ENCODE measurements at regions not wholly inside any gene's neighbourhood (a gene's known extent, or its start where the extent isn't known, plus 50 kb on each side); places are given as distances from the start of the nearest gene placed in this dataset.

GRCh38 chrX:57848857-57849256, 61.4 kb downstream of the ZXDA start:
- no peak overlapping the region for H3K4me3 ChIP-seq (ENCODE audit: low read depth in 1 of 3, low read length in 3 of 3)
- H3K4me1 ChIP-seq (ENCODE audit: control insufficient read depth in 3 of 3, insufficient read depth in 2 of 3, low read depth in 1 of 3, low read length in 2 of 3) = no peaks in the 10 kb centered on the region
- H3K27ac ChIP-seq (ENCODE audit: low read depth in 1 of 3, low read length in 2 of 3) = no peak overlapping the region
- DNase-seq (no peak), FAIRE-seq (no peak)
- 63 to 78% (median 74%) methylated on average over 4 of the region's 4 CpGs for WGBS, 3 donors
- H3K27me3 ChIP-seq (ENCODE audit: control insufficient read depth in 3 of 3, insufficient read depth in 3 of 3, low read length in 3 of 3) = no peaks in the 10 kb centered on the region
- H3K36me3 ChIP-seq (ENCODE audit: control insufficient read depth in 3 of 3, insufficient read depth in 2 of 3, low read depth in 1 of 3, low read length in 3 of 3) = no peaks in the 10 kb centered on the region
- peaks cover 0 to 17% of the 10 kb centered on the region in 2 donors for H3K9me3 ChIP-seq (ENCODE audit: control insufficient read depth in 2 of 2, insufficient read depth in 1 of 2, low read depth in 1 of 2, low read length in 1 of 2)

DNA sequence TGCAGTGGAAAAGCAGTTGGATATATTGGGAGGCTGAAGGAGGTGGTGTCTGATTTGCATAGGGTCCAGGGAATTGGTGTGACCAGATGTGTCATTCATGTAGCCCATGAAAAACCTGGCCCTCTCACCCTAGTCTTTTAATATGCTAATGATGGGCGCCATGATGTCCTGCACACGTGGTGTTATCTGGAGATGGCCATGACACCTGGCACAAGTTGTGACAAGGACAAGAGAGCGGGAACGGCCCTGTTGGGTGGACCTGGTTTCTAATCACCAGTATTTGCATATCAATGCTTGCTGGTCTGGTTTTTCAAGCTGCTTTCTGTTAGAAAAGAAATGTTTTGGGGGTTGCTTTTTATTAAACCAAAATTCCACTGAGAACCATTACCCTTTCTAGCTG, 87.4 kb downstream of the ZXDA start:
- no peaks in the 10 kb centered on the region for H3K9me3 ChIP-seq (ENCODE audit: control insufficient read depth in 2 of 2, insufficient read depth in 1 of 2, low read depth in 1 of 2, low read length in 1 of 2)
- H3K4me3 ChIP-seq (ENCODE audit: low read depth in 1 of 3, low read length in 3 of 3) = no peak overlapping the region
- H3K4me1 ChIP-seq (ENCODE audit: control insufficient read depth in 3 of 3, insufficient read depth in 2 of 3, low read depth in 1 of 3, low read length in 2 of 3) = no peaks in the 10 kb centered on the region
- DNase-seq (no peak), FAIRE-seq (no peak)
- WGBS, 3 donors = 22 to 53% (median 31%) methylated on average over 4 of the region's 4 CpGs
- no peaks in the 10 kb centered on the region for H3K27me3 ChIP-seq (ENCODE audit: control insufficient read depth in 3 of 3, insufficient read depth in 3 of 3, low read length in 3 of 3)
- no peak overlapping the region for H3K27ac ChIP-seq (ENCODE audit: low read depth in 1 of 3, low read length in 2 of 3)
- H3K36me3 ChIP-seq (ENCODE audit: control insufficient read depth in 3 of 3, insufficient read depth in 2 of 3, low read depth in 1 of 3, low read length in 3 of 3) = no peaks in the 10 kb centered on the region

DNA sequence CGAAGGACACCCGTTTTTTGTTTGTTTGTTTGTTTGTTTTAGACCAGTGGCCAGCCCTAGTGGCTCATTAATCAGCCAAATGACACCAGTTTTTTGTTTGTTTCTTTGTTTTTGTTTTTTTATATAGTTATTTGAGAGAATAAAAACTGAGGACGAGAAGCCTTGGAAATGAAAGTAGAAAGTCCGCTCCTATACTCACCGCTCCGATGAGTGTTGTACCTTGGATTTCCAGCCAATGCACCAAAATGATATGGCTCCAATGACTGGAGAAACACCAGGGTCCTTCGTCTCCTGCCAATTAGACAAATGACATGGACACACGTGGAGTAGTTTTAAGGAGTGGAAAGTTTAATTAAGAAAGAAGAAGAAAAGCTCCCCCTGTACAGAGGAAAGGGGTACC, 87.9 kb downstream of the ZXDA start:
- 44 to 64% (median 52%) methylated on average over 8 of the region's 8 CpGs for WGBS, 3 donors
- no peaks in the 10 kb centered on the region for H3K9me3 ChIP-seq (ENCODE audit: control insufficient read depth in 2 of 2, insufficient read depth in 1 of 2, low read depth in 1 of 2, low read length in 1 of 2)
- no peaks in the 10 kb centered on the region for H3K36me3 ChIP-seq (ENCODE audit: control insufficient read depth in 3 of 3, insufficient read depth in 2 of 3, low read depth in 1 of 3, low read length in 3 of 3)
- H3K27ac ChIP-seq (ENCODE audit: low read depth in 1 of 3, low read length in 2 of 3) = no peak overlapping the region
- no peaks in the 10 kb centered on the region for H3K27me3 ChIP-seq (ENCODE audit: control insufficient read depth in 3 of 3, insufficient read depth in 3 of 3, low read length in 3 of 3)
- no peaks in the 10 kb centered on the region for H3K4me1 ChIP-seq (ENCODE audit: control insufficient read depth in 3 of 3, insufficient read depth in 2 of 3, low read depth in 1 of 3, low read length in 2 of 3)
- FAIRE-seq (no peak), DNase-seq (no peak)
- no peak overlapping the region for H3K4me3 ChIP-seq (ENCODE audit: low read depth in 1 of 3, low read length in 3 of 3)

- Histone ChIP-seq H3K27me3 (ENCODE audit: control insufficient read depth in 3 of 3, insufficient read depth in 3 of 3, low read length in 3 of 3) (no peaks in the 10 kb centered on the region), H3K27ac (ENCODE audit: low read depth in 1 of 3, low read length in 2 of 3) (no peak overlapping the region), H3K36me3 (ENCODE audit: control insufficient read depth in 3 of 3, insufficient read depth in 2 of 3, low read depth in 1 of 3, low read length in 3 of 3) (no peaks in the 10 kb centered on the region), H3K4me1 (ENCODE audit: control insufficient read depth in 3 of 3, insufficient read depth in 2 of 3, low read depth in 1 of 3, low read length in 2 of 3) (no peaks in the 10 kb centered on the region), H3K9me3 (ENCODE audit: control insufficient read depth in 2 of 2, insufficient read depth in 1 of 2, low read depth in 1 of 2, low read length in 1 of 2) (no peaks in the 10 kb centered on the region), H3K4me3 (ENCODE audit: low read depth in 1 of 3, low read length in 3 of 3) (no peak overlapping the region)
- DNase-seq (peak; percentile 35 to 38), FAIRE-seq (no peak)
- 19 to 23% (median 20%) methylated on average over 8 of the region's 8 CpGs for WGBS, 3 donors
These were observed 88.4 kb downstream of the ZXDA start for GRCh38 chrX:57821703-57822387.

DNA sequence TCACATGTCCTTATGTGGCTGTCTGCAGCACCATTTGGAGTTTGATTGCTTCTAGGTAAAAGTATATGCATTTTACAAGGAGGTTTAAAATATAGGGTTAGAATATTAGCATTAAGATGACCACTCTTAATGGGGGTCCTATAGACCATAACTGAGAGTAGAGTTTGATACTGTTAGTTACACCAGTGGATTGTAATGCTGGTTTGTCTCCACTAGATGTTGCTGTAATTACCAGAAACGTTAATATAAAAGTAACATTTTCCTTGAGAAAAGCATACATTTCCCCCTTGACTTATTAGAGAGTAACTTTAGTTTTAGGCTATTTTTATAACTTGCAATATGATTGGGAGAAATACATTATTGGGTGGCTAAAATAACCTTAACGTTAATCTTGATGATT, 93.0 kb downstream of the ZXDA start:
- Histone ChIP-seq H3K27me3 (ENCODE audit: control insufficient read depth in 3 of 3, insufficient read depth in 3 of 3, low read length in 3 of 3) (no peaks in the 10 kb centered on the region), H3K4me1 (ENCODE audit: control insufficient read depth in 3 of 3, insufficient read depth in 2 of 3, low read depth in 1 of 3, low read length in 2 of 3) (no peaks in the 10 kb centered on the region), H3K36me3 (ENCODE audit: control insufficient read depth in 3 of 3, insufficient read depth in 2 of 3, low read depth in 1 of 3, low read length in 3 of 3) (no peaks in the 10 kb centered on the region), H3K4me3 (ENCODE audit: low read depth in 1 of 3, low read length in 3 of 3) (no peak overlapping the region), H3K9me3 (ENCODE audit: control insufficient read depth in 2 of 2, insufficient read depth in 1 of 2, low read depth in 1 of 2, low read length in 1 of 2) (peaks cover 0 to 2% of the 10 kb centered on the region in 2 donors), H3K27ac (ENCODE audit: low read depth in 1 of 3, low read length in 2 of 3) (no peak overlapping the region)
- DNase-seq (no peak), FAIRE-seq (no peak)
- WGBS, 3 donors = 2 to 25% (median 5%) methylated on average over 2 of the region's 2 CpGs

DNA sequence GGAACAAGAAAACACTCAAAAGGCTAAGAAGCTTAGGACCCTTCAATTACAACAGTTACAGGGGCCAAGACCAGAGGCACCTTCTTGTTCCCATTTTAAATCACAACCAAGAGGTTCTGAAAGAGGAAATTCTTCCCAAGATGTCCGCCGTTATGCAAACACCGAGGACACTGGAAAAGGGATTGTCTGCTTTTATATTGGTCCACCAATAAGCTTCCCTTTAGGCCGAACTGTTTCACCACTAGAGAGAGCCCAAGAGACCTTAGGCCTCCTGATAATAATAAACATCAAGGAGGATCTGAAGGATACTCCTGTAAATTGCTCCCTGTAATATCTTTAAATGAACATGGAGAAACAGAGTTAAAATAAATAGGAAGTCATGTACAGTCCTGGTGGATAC, 92.6 kb upstream of the NLRP2B start:
- FAIRE-seq (no peak), DNase-seq (no peak)
- Histone ChIP-seq H3K27ac (ENCODE audit: low read depth in 1 of 3, low read length in 2 of 3) (no peak overlapping the region), H3K9me3 (ENCODE audit: control insufficient read depth in 2 of 2, insufficient read depth in 1 of 2, low read depth in 1 of 2, low read length in 1 of 2) (no peaks in the 10 kb centered on the region), H3K27me3 (ENCODE audit: control insufficient read depth in 3 of 3, insufficient read depth in 3 of 3, low read length in 3 of 3) (no peaks in the 10 kb centered on the region), H3K4me1 (ENCODE audit: control insufficient read depth in 3 of 3, insufficient read depth in 2 of 3, low read depth in 1 of 3, low read length in 2 of 3) (no peaks in the 10 kb centered on the region), H3K4me3 (ENCODE audit: low read depth in 1 of 3, low read length in 3 of 3) (no peak overlapping the region), H3K36me3 (ENCODE audit: control insufficient read depth in 3 of 3, insufficient read depth in 2 of 3, low read depth in 1 of 3, low read length in 3 of 3) (no peaks in the 10 kb centered on the region)
- WGBS, 3 donors = 81 to 86% (median 84%) methylated on average over 4 of the region's 4 CpGs

DNA sequence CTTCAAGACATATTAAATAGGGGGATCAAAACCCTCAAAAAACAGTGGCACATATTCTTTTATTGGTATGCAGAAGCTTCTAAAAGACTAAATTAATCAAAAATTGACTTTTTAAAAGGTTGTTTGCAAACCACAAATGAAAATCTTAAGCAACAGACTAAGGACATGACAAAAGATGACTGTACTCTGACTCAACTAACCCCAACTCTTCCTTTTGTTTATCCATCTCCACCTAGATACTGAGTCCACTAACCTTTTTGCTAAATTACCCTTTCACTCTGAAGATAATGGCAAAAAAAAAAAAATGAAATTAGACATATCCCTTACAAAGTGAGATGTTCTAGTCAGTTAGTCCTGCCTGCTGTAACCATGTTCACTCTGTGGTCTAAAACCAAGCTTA, 91.6 kb upstream of the NLRP2B start:
- Histone ChIP-seq H3K27ac (ENCODE audit: low read depth in 1 of 3, low read length in 2 of 3) (no peak overlapping the region), H3K4me3 (ENCODE audit: low read depth in 1 of 3, low read length in 3 of 3) (no peak overlapping the region), H3K9me3 (ENCODE audit: control insufficient read depth in 2 of 2, insufficient read depth in 1 of 2, low read depth in 1 of 2, low read length in 1 of 2) (no peaks in the 10 kb centered on the region), H3K36me3 (ENCODE audit: control insufficient read depth in 3 of 3, insufficient read depth in 2 of 3, low read depth in 1 of 3, low read length in 3 of 3) (no peaks in the 10 kb centered on the region), H3K27me3 (ENCODE audit: control insufficient read depth in 3 of 3, insufficient read depth in 3 of 3, low read length in 3 of 3) (no peaks in the 10 kb centered on the region), H3K4me1 (ENCODE audit: control insufficient read depth in 3 of 3, insufficient read depth in 2 of 3, low read depth in 1 of 3, low read length in 2 of 3) (no peaks in the 10 kb centered on the region)
- no peak for DNase-seq
- no peak for FAIRE-seq

GRCh38 chrX:57752866-57753265, 72.8 kb upstream of the NLRP2B start:
- WGBS, 3 donors = 54 to 80% (median 71%) methylated on average over 2 of the region's 2 CpGs
- no peaks in the 10 kb centered on the region for H3K27me3 ChIP-seq (ENCODE audit: control insufficient read depth in 3 of 3, insufficient read depth in 3 of 3, low read length in 3 of 3)
- H3K9me3 ChIP-seq (ENCODE audit: control insufficient read depth in 2 of 2, insufficient read depth in 1 of 2, low read depth in 1 of 2, low read length in 1 of 2) = peaks cover 0 to 7% of the 10 kb centered on the region in 2 donors
- no peak for DNase-seq
- H3K4me3 ChIP-seq (ENCODE audit: low read depth in 1 of 3, low read length in 3 of 3) = no peak overlapping the region
- H3K27ac ChIP-seq (ENCODE audit: low read depth in 1 of 3, low read length in 2 of 3) = no peak overlapping the region
- H3K4me1 ChIP-seq (ENCODE audit: control insufficient read depth in 3 of 3, insufficient read depth in 2 of 3, low read depth in 1 of 3, low read length in 2 of 3) = no peaks in the 10 kb centered on the region
- no peaks in the 10 kb centered on the region for H3K36me3 ChIP-seq (ENCODE audit: control insufficient read depth in 3 of 3, insufficient read depth in 2 of 3, low read depth in 1 of 3, low read length in 3 of 3)
- no peak for FAIRE-seq

DNA sequence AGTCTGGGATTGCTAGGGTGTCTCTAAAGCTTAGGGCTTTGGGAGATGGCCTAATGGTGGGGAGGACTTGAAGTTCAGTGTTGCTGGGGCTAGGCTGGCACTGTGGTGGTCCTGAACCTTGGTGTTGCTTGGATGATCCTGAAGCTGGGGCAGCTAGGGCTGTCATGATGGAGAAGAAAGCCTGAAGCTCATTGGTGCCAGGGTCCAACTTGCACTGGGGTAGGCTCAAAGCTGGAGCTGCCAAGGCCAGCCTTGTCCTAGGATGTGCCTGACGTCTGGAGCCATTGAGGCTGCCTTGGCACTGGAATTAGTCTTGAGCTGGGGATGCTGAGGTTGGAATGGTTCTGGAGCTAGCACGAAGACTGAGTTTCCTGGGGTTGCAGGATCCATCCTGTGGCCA, 61.0 kb upstream of the NLRP2B start:
- no peaks in the 10 kb centered on the region for H3K4me1 ChIP-seq (ENCODE audit: control insufficient read depth in 3 of 3, insufficient read depth in 2 of 3, low read depth in 1 of 3, low read length in 2 of 3)
- no peak overlapping the region for H3K27ac ChIP-seq (ENCODE audit: low read depth in 1 of 3, low read length in 2 of 3)
- no peak overlapping the region for H3K4me3 ChIP-seq (ENCODE audit: low read depth in 1 of 3, low read length in 3 of 3)
- H3K36me3 ChIP-seq (ENCODE audit: control insufficient read depth in 3 of 3, insufficient read depth in 2 of 3, low read depth in 1 of 3, low read length in 3 of 3) = no peaks in the 10 kb centered on the region
- DNase-seq (no peak), FAIRE-seq (no peak)
- H3K9me3 ChIP-seq (ENCODE audit: control insufficient read depth in 2 of 2, insufficient read depth in 1 of 2, low read depth in 1 of 2, low read length in 1 of 2) = peaks cover 0 to 21% of the 10 kb centered on the region in 2 donors
- no peaks in the 10 kb centered on the region for H3K27me3 ChIP-seq (ENCODE audit: control insufficient read depth in 3 of 3, insufficient read depth in 3 of 3, low read length in 3 of 3)
- WGBS, 3 donors = 60 to 80% (median 67%) methylated on average over 2 of the region's 2 CpGs

Data from small intestine (tissue), 7 donors.